ENCODE measurements at regions not wholly inside any gene's neighbourhood (a gene's known extent, or its start where the extent isn't known, plus 50 kb on each side); places are given as distances from the start of the nearest gene placed in this dataset.
A peak's percentile ranks its signal among the peaks of the same experiment; 100 is the strongest.
"Not testable (repeated sequence)": the region's sequence is repeated elsewhere in the genome, so short reads cannot be mapped to it uniquely, and the experiment has no call there.

DNA sequence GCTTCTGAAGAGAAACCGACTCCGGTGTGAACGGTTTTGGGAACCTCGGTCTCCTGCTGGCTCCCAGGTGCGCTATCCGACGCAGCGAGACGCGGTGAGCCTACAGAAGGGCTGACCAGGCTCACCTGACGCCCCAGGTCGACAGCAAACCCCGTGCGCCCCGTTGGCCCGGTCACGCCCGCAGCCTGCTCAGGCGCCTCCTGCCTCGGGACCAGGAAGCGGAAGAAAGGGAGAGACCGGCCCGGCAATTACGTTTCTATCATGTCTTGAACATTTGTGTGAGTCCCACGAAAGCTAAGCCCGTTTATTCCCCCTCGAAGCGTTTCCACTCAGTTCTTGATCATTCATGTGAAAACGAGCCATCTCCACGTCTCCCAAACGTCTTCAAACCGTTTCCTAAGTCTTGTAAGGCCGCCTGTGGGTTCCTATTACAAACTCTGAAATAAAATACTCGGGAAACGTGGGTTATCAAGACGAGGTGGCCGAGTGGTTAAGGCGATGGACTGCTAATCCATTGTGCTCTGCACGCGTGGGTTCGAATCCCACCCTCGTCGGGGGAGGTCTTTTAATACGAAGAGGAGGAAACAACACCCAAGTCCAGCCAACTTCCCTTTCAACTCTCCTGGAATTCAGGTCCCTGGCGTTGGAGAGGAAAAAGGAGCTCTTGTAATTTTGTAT, 150.5 kb upstream of the PRSS16 start:
- DNase-seq (ENCODE audit: low read depth in 1 of 2, low spot score in 1 of 2) = no peak

DNA sequence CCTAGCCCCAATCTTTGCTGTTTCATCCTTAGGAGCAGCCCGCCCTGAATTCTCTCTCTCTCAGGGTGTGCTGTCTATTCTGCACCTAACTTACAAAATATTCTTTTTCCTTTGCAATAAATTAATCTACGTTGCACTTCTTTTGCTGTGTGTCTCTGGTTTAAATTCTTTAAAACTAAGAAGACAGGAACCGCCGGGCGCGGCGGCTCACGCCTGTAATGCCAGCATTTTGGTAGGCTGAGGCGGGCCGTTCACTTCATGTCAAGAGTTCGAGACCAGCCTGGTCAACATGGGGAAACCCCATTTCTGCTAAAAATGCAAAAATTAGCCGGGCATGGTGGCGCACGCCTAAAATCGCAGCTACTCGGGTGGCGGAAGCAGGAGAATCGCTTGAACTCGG, 148.5 kb upstream of the PRSS16 start:
- no peak for DNase-seq (ENCODE audit: low read depth in 1 of 2, low spot score in 1 of 2)

DNA sequence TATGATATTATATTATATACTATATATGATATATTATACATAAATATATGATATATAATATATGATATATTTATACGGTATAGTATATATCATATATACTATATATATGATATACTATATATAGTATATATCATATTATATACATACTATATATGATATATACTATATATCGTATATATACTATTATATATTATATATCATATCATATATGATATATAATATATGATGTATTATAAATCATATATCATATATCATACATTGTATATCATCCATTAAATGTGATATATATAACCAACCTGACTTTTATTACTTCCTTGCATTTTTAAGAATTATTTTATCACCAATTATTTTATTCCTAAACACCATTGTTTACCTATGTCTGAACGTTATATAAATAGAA, 146.6 kb upstream of the PRSS16 start:
- DNase-seq (ENCODE audit: low read depth in 1 of 2, low spot score in 1 of 2) = no peak

DNA sequence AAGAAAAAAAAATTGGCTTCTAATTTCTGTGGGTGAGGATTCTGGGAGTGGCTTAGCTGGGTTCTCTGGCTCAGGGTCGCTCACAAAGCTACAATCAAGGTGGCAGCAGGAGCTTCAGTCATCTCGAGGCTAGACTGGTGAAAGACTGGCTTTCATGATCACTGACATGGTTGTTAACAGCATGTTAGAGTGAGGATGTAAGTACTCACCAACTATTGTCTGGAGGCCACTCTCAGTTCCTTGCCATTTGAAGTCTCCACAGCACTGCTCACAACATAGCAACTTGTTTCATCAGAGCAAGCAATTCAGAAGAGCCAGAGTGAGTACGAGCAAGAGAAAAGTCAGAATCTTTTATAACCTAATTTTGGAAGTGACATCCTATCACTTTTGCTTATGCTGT, 145.7 kb upstream of the PRSS16 start:
- DNase-seq (ENCODE audit: low read depth in 1 of 2, low spot score in 1 of 2) = no peak

DNA sequence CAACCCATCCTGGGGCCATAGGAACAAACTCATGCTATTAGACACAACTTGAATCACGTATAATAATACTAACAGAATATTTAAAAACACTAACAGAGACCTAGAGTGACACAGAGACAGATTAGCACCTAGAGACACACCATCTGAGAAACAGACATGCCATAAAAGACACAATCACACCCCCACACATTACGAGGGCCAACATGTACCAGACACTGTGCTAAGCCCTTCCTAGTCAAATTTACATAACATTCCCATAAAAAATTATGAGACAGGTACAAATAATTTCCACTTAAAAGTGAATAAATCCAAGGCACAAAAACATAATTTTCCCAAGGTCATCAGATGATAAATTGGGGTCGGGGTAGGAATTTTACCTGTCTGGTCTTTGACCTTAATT, 141.1 kb upstream of the PRSS16 start:
- DNase-seq (ENCODE audit: low read depth in 1 of 2, low spot score in 1 of 2) = no peak

DNA sequence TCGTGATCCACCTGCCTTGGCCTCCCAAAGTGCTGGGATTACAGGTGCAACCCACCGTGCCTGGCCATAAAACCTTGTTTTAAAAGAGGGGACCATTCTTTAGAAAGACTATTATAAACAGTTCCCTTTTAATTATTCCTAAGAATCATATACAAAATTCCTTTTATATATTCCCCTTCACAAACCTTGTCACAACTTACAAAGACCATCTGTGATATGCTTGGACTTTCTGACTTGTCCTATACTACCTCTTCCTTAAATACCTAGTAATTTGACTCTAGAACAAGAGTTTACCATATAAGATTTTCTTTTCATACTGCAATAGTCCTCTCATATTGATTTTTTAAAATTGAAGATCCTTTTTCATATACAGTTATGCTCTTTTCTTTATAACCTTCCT, 135.8 kb upstream of the PRSS16 start:
- no peak for DNase-seq (ENCODE audit: low read depth in 1 of 2, low spot score in 1 of 2)

DNA sequence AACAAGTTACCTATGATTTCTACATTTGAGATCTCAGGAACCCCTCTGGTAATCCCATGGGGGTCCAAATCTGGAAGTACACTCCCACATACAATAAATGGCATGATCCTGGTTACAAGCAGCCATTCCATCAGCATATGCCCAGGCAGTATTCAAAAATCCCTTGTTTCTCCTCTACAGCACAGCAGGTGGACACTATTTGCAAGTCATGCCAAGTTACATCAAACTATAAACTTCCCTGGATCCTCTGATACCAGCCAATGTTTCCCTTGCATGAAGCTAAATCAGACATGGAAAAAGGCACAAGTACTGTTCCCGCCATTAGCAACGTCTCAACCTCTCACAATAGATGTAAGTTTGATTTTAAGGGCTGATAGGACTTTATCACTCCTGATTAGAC, 134.5 kb upstream of the PRSS16 start:
- DNase-seq (ENCODE audit: low read depth in 1 of 2, low spot score in 1 of 2) = no peak

DNA sequence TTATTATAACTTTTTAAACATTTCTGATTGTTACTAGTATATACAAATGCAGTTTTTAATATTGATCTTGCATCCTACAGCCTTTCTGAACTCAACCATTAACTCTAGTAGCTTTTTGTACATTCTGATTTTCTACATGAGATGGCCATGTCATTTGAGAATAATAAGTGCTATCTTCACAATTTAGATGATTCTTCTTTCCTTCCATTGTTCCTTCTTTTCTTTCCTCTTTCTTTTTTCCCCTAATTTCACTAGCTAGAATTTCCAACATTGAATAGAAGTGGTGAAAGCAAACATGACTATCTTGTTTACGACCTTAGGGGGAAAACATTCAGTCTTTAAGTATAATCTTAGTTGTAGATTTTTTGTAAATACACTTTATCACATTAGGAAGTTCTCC, 128.2 kb upstream of the PRSS16 start:
- DNase-seq (ENCODE audit: low read depth in 1 of 2, low spot score in 1 of 2) = no peak

DNA sequence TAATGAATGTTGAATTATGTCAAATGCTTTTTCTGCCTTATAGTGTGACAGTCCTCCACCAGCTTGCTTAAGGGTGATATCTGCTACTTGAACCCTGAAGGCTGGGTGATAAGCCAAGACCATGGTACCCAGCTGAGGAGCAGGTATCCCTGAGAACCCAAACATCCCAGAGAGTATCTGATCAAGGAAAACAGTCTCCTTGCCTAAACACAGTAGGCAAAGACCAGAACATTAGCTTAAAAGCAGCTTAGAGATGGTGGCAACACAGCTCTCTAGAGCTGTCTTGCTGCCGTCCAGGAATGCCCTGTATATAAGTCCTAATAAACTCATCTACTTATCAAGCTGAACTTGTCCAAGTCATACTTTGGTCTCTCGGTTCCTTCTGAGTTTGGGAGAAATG, 127.7 kb upstream of the PRSS16 start:
- DNase-seq (ENCODE audit: low read depth in 1 of 2, low spot score in 1 of 2) = no peak

DNA sequence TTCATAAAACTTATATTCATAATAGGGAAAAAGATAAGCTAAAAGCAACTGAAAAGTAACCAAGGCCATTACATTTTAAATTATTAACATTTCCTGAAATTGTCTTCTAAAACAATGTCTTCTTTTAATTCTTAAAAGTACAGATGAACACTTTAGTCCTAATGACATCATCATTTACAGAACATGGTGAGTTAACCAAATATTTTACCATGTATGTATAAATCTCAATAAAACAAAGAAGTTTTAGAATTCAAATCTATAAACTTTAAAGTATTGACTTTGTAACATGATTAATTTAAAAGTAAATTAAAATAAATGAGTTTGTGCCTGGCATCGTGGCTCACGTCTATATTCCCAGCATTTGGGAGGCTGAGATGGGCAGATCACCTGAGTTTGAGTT, 125.9 kb upstream of the PRSS16 start:
- DNase-seq (ENCODE audit: low read depth in 1 of 2, low spot score in 1 of 2) = no peak

DNA sequence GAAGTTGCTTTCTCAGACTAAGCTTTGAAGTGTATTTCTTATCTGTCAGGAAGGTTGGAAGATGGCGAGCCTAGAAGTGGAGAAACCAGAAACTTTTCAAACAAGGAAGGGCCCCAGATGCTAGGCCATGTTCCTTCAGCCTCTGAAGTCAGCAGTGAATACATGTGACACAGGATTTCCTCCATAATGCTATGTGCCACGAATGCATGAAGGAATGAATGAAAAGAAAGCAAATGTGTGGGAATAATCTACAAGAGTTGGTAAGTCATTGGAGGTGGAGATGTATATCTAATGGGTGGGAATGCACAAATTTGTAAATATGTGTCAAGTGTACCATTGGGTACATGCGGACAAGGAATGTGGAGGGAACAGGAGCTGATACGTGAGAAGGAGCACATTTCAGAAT, 123.2 kb upstream of the PRSS16 start:
- no peak for DNase-seq (ENCODE audit: low read depth in 1 of 2, low spot score in 1 of 2)

DNA sequence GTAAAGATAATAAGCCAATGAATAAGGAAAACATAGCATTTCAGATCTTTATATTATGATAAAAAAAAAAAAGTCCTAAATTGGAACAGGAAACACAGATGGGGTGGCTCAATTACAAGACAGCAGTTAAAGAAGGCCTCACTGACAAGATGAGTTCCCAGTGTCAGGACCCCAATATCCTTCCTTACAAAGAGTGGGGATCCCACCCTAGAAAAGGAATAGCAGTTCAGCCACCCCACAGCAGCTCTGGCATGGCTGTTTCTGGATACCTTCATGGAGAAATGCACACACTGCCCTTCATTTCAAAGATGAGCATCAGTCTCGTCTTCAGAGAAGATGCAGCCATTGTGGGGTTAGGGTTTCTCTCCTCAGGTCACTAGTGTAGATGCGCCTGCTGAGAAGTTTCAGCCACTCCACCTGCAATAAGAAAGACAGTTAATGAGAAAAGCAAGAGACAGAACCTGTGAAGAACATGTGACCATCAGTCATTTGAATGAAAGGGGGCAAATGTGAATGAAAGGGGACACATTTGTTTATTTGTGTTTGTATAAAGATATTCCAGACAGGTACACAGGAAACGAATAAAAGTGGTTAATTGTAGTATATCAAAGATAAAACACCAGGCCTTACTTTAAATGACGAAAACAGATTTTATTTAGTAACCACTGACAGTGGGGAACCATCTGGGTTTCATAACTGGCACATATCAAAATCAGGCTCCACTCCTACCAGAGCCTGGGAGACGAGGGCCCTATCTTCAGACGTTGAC, 121.3 kb upstream of the PRSS16 start:
- no peak for DNase-seq (ENCODE audit: low read depth in 1 of 2, low spot score in 1 of 2)

DNA sequence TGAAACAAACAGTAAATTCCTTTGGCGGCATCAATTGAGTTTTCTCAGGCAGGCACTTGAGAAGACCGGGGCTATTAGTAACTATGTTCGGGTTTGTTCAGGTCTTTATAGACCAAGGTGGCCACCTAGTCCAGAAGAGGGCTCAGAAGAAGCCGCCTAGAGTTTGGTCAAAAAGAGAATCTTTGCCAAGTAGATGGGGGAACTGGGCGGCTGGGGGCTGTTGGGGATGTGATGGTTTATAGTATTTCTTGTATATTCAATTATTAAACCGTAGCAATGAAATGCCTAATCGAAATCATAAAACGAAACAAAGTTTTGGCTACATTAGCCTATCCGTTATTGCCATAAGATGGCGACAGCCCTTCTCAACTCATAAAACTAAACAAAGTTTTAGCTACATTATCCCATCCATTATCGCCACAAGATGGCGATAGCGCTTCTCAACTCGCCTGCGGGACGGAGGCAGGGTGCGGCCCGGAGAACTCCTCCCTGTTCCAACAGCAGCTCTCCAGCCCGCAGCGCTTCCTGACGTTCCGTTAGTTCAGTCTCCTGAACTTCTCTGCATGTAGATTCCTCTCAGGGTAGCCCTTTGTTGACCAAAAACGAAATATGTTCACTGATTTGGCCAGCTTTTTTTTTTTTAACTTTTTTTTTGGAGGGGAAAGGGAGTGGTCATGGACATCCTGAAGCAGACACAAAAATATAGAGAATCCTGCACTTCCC, 120.5 kb upstream of the PRSS16 start:
- peak; percentile 57 to 58 for DNase-seq (ENCODE audit: low read depth in 1 of 2, low spot score in 1 of 2)

DNA sequence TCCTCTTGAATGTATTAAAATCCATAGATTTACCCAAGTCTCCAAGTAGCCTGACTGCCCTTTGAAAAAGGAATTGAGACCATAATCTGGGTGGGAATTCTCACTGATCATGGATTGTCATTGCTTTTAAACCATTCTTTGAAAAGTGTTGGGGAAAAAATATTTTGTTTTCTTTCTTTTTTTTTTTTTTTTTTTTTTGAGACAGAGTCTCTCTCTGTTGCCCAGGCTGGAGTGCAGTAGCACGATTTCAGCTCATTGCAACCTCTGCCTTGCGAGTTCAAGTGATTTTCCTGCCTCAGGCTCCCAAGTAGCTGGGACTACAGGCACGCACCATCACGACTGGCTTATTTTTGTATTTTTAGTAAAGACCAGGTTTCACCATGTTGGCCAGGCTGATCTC, 119.6 kb upstream of the PRSS16 start:
- not testable (repeated sequence) for DNase-seq (ENCODE audit: low read depth in 1 of 2, low spot score in 1 of 2)

DNA sequence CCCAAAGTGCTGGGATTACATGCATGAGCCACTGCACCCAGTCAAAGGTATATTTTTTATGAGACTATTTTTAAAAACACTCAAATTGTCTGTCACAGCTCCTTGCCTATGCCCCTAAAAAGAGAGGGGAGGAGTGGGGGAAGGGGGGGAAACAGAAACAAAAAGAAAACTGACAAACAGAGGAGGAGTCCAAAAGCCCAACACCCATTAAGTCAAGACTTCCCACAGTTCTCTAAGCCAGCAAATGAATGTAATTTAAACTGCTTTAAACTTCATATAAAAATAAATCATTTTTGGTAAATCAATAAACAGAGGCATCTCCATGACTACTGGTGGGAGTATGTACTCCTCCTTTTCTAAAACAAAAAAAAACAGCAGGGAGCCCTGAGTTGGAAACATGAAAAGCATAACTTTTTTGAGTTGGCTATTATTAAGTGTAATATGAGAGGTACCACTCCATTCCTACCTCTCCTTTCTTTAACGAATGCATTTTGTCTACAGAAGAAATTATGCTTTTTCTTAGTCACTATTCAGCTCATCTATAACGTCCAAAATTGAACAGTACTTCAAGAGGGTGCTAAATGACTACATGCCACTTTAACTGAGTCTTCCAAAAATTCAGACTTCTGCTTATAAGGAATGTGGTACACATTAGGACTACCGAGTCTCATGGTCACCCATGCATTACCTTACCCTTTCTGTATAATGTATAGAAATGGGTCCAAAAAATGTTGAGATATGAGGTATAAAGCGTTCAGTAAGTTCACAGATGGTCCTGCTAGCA, 119.0 kb upstream of the PRSS16 start:
- DNase-seq (ENCODE audit: low read depth in 1 of 2, low spot score in 1 of 2) = no peak

DNA sequence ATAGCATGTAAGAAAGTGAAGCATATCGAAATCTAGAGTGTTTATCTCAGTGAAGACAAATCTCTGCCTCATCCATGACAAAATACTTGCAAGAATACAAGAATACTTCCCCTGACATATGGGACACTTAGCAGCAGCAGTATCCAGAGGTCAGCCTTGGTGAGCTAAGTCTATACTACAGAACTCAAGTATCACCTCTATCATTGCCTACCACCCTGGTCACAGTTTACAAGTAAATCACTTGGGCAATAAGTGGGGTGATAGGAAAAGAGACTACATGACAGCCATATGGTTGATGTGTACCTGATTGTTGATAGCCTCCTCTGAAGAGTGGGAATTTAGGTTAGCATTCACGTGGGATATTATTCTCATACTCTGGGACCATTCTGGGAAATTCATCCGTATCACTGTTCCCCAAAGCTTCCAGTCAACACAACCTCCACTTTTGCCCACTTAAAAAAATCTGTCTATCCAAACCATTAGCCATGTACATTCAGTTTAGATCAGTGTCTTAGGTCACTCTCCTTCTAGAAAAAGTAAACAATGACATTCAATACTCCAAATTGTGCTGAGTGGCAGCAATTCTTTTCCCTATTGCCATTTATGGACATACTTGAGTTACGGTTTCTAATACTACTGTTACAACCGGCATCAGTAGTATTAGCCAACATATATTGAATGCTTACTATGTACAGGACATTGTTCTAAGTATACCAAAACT, 118.2 kb upstream of the PRSS16 start:
- DNase-seq (ENCODE audit: low read depth in 1 of 2, low spot score in 1 of 2) = no peak

DNA sequence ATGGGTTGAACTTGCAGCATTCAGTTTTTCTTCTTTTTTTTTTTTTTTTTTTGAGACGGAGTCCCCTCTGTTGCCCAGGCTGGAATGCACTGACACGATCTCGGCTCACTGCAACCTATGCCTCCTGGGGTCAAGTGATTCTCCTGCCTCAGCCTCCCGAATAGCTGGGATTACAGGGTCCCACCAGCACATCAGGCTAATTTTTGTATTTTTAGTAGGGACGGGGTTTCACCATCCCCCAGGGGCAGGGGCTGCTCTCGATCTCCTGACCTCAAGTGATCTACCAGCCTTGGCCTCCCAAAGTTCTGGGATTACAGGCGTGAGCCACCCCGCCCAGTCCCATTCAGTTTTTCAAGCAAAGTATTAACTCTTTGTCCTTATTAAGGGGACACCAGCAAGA, 117.6 kb upstream of the PRSS16 start:
- DNase-seq (ENCODE audit: low read depth in 1 of 2, low spot score in 1 of 2) = no peak

DNA sequence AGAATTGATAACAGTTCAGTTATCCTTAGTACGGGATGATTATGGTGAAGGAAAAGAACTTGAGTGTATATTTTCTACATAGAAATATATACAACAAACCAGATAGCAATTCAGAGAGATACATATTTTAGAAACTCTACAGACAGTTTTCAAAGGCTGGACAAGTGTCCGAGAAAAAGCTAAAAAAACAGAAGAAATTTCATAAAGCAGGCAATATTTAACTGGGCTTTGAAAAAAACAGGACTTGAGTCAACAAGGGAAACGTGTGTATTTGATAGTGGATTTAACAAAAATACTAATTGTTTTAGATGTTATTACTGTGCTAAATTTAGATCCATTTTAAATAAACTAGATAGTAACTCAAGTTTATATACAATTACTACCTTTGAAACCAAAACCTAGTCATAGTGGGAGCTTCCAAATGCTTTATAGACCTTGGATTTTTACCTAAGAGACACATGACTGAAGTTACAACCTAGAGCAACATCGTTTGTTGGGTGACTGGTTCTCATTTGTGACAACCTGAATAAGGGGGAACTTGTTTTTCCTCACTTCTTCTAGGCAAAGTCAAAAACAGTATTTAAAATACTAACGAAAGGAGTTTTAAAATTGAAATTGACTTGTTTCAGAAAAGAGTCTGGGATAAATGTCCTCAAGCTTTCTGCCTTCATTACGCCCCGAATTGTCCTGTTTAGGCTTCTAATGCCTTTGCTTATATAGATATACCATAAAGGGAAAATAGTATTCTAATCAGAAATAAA, 116.7 kb upstream of the PRSS16 start:
- DNase-seq (ENCODE audit: low read depth in 1 of 2, low spot score in 1 of 2) = no peak

DNA sequence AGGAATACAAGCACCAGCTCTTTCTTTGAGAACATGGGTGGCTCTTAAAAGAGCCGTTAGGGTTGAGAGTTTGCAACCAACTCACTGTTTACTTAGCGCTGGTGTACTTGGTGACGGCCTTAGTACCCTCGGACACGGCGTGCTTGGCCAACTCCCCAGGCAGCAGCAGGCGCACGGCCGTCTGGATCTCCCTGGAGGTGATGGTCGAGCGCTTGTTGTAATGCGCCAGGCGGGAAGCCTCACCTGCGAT, 115.3 kb upstream of the PRSS16 start:
- DNase-seq (ENCODE audit: low read depth in 1 of 2, low spot score in 1 of 2) = not testable (repeated sequence)

DNA sequence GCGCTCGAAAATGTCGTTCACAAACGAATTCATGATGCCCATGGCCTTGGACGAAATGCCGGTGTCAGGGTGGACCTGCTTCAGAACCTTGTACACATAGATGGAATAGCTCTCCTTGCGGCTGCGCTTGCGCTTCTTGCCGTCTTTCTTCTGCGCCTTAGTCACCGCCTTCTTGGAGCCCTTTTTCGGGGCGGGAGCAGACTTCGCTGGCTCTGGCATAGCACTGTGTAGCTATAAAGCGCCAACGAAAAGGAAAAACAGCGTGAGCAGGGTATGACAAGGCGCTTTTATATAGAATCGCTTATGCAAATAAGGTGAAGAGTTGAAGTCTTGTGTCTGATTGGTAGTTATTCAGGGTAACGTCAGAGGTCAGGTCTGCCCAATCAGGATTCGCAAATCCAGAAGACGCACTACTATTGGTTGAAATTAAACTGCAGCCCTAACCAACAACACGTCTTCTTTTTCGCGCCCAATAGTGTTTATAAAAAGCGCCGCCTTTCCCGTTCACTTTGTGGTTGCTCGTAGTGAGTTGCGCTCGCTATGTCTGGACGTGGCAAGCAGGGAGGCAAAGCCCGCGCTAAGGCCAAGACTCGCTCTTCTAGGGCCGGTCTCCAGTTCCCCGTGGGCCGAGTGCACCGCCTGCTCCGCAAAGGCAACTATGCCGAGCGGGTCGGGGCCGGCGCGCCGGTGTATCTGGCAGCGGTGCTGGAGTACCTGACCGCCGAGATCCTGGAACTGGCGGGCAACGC, 114.8 kb upstream of the PRSS16 start:
- peak; percentile 64 to 74 for DNase-seq (ENCODE audit: low read depth in 1 of 2, low spot score in 1 of 2)
